GM18519 (cell line): ENCODE measurements at regions not wholly inside any gene's neighbourhood (a gene's known extent, or its start where the extent isn't known, plus 50 kb on each side); places are given as distances from the start of the nearest gene placed in this dataset.

Experiments used
- ATAC-seq: cut with Tn5 transposase; IDR thresholded peaks from one replicate; pipeline ENCODE4 v1.9.1; 2021; ENCODE audit warnings: mild to moderate bottlenecking, moderate library complexity; ENCODE audit not compliant: unreplicated experiment, low FRiP score

DNA sequence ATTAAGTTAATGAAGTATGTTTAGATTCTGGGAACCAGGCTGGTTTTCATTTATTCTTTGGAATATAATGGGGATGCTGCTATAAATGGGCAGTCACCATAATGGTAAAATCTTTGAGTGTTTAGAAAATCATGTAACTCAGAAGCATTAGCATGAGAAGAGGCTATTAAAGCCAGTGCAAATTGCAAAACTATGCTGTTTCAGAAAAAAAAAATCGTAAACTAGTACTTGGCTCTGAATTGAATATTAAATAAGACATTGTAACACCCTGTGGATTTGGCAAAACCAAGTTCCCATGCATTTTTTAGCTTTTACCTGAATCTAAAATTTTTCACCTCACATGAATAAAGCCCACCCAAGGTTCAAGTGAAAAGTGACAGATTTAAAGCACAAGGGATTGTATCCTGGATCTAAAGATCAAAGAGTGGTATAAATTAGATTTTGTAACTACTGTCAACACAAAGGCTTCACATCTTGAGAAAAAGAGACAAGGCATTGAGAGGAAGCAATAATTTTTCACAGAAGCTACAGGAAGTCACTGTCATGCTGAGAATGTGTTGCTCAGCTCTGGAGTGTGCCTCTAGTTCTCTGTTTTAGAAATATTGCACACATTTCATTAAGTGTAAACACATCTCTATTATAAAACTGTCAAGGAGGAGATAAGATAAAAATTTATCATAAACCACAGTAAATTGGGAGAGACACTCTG, 142.2 kb downstream of the ABCA8 start:
- ATAC-seq, result no peak

DNA sequence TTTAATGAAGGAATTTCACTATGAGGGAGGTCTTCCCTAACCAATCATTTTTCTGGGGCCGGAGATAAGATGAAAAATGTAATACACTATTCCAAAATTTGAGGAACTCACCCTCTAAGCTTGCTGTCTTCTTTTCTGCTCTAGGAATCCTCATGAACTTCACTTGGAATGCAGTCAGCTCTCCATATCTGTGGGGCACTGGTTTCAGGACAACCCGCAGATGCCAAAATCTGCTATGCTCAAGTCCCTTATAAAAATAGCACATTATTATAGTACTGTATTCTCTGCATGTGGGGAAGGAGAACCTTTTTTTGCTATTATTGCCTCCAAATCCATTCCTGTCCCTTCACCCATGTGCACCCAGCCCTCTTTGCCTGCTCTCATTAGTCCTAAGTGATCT, 146.0 kb downstream of the ABCA8 start:
- ATAC-seq, result no peak

DNA sequence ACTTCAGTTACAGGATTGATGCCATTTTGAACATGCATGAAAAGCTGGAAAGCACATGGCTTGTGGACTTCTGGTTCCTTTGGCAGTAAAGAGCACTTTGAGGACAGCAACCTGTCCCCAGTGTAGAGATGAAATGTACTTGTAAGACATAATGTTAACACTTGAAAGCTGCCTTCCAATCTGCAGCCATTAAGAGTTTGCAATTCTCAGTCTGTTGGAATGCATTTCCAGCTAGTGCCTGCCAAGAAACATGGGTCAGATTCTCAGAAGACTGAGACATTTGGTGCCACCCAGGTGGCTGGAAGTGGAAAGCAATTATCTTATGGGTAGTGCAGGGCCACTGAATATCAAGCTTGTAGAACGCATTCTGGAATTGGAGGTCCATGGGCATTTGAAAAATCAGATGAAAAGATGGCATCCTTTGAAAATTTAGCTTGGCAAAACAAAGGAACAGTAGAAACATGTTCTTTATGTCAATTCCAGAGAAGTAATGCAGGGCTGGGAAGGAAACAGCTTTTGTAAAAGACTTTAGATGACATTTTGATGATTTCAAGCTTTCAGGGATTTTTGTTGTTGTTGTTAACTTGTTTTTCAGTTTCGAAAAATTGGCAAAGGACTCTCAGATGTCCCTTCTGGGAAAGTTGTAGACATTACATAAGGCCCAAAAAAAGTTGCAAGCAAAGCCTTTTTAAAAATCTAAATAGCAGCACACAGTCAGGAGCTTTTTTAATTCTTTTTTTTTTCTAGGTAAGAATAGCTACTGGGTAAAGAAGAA, 147.0 kb downstream of the ABCA8 start:
- no peak for ATAC-seq

DNA sequence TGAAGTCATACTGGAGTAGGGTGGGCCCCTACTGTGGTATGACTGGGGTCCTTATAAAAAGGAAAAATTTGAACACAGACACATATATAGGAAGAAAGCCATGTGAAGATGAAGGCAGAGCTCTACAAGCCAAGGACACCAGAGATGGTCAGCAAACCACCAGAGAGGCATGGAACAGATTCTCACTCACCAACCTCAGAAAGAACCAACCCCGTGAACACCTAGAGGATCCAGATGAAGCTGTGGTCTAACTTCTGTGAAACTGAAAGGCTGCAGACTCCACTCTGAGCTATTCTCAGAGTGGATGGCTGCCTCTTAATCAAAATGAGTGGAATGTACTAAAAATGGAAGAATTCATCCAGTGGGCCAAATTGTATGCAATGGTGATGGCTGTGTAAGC, 149.6 kb downstream of the ABCA8 start:
- ATAC-seq, result no peak

DNA sequence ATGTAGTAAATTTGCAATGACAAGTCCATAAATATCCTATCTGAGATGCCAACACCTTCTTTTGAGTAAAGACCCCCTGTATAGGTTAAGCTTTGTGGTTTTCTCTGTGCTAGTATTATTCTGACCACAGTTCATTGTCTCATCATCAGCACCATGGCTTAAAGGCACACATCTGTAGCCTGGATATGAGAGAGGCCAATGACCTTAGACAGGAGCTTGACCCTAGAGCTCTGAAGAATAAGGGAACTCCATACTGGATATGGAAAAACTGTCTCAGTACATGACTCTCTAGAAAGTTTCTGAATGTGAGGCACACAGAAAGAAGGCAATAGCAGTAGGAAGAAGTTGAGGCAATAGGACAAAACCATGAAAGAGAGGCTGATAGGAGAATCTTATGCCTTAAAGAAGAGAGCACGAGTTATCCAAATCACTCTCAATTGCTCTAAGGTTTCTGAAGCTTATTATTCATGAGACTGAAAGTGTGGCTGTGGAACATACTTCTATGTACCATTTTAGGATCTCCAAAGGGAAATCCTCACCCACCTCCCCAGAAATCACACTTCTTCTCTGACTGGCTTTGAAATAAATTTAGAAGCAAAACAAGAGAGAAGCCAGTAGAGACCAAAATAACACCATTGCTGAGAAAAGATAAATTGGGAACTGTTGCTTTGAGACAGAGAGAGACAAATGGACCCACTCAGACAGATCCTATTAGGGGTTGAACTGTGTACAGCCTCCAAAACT, 150.2 kb downstream of the ABCA8 start:
- no peak for ATAC-seq

DNA sequence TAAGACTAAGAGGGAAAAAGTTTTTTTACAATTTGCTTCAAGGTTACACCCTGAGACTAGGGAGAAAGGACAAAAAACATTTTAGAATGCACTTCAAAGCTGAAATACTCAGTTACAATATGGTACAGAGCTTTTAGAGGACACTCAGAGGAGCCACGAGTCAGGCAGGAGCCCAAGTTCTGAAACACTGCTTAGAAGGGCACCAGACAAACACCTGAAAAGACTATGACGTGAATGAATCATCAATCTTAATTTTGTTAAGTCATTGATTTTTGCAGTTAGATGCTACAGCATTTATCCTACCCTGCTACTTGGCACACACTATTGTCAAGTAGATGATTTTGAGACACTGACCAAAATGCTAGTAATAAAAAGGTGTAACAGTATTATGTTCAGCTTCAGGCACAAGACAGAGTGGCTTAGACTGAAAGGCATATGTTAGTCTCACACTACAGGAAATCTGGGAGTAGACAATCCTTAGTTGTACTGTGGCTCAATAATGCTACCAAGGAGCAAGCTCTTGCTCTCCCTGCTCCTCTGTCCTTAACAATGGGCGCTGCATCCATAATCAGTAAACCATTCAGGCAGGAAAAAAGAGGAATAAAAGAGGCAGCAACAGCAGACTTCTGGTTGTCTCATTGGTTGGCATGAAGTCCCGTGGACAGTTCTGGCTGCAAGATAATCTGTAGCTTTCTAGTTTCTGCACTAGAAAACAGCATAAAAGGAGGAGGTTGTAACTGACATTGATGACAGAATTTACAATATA, 151.8 kb downstream of the ABCA8 start:
- no peak for ATAC-seq

DNA sequence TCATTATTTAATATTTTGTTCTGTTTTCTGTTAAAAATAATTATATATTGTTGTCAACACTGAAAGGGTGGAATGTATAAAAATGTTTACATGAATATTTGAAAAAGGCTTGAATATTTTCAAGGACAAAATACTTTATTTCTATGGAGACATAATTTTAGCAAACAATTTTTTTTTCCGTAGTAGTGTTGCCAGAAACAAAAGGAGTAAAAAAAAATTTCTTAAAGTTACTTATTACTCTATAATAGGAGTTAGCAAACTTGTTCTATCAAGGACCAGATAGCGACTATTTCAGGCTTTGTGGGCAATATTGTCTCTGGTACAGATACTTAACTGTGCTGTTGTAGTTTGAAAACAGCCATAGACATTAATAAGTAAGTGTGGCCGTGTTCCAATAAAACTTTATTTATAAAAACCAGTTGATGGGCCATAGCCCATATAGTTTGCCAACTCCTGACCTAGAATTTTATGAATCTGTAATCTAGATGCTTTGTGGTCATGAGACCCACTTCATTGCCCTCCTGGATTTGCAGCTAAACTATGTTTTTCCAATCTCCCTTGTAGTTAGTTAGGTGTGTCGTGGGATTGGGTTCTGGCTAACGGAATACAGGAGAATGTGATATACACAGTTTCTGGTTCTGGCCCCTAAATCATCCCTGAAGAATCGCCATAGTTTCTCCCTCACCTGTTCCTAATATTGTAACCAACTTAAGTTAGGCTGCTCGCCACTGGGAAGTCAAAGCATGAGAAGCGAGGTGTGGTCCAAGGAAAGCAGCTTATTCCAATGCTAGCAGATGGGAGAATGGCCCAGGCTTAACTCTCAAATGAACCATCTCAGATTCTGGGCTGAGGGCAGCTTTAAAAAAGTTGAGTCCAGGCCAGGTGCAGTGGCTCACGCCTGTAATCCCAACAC, 153.6 kb downstream of the ABCA8 start:
- ATAC-seq, result no peak

DNA sequence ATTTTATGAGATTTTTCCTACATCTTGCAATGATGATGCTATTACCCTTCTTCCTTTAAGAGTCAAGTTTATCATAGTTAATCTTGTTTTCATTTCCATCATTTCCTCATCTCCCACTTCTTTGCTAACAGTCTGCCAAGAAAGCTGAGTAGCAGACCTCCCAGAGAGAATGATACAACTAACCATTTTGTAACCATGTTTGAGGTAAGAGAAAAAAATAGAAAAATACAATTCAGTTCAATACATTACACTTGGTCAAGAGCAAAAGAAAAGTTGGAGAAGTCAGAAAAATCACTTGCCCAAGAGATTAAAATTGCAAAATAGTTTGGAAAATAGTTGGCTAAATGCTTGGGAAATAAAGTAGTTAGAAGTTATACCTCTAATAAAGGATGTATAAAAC, 154.4 kb downstream of the ABCA8 start:
- no peak for ATAC-seq

DNA sequence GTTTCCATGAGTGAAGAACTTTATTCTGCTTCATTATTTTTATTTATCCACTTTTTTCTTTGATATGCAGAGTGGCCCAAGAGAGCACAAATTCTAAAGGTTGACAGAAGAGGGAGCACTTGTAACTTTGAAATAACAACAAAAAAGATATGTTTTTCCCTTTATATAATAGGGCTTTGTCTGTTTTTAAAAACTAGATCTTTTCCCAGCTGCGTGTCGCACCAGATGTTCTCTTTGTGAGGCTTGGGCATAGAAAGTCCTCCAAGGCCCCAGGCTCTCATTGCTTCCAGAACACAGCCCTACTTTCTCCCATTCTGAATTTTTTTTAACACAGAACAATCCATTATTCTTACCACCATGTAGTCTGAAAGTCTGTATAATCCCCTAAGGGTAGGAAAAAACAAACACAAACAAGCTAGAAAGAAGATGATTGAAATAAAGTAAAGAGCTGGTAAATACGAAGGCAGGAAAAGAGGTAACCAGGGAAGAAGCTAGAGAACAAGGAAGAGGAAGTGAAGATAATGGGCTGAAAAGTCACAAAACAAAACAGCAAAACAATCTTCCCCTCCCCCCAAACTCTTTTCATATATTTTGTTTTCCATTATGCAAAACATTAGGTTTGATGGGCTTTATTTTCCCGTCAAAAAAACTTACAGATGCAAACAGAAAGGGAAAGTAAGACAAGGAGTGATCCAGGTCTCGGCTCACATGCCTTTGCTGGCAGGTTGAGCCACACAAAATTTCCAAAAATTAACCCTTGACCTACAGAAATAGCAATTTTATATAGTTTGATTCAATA, 160.4 kb downstream of the ABCA8 start:
- ATAC-seq, result no peak

DNA sequence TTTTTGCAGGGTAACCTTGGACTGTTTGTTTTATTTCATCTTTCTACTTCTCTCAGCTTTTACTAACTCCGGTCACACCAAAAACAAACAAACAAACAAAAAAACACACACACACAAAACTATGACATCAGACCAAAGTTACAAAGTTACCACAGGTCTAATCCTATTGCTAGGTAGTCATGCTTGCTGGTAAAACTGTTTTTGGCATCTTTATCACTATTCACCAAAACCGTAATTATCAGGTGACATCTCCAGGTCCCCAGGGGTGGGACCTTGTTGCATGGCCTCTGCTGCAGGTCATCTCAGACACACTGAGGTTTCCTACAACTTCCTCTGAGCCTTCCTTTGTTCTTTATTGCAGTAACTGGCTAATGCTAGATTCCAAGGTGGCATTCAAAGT, 162.3 kb downstream of the ABCA8 start:
- no peak for ATAC-seq

DNA sequence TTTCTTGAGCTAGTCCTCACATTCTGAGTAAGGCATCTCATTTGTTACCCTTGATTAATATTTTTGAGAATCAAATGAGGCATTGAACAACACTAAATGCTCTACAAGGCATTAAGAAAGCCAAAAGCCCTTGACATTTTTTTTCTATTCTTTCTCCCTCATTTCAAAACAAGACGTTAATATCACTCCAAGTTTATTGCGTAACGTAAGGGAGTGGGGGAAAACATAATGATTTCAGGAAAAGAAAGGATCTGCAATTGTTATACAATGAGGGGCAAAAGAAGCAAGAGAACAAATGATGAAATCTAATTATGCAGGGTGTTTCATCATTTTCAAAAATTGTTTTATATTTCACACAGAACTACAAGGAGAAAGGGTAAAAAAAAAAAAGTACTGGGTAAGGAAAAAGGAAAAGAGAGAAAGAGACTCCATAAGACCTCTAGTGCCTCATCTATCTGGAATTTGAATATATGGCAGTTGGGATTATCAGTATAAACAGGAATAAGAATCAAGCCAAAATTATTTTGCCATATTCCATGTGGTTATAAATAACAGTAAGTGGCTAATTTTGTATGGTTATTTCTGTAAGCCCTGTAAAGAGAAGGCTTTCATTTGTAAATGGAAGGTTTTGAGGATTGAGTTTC, 163.0 kb downstream of the ABCA8 start:
- ATAC-seq, result no peak

DNA sequence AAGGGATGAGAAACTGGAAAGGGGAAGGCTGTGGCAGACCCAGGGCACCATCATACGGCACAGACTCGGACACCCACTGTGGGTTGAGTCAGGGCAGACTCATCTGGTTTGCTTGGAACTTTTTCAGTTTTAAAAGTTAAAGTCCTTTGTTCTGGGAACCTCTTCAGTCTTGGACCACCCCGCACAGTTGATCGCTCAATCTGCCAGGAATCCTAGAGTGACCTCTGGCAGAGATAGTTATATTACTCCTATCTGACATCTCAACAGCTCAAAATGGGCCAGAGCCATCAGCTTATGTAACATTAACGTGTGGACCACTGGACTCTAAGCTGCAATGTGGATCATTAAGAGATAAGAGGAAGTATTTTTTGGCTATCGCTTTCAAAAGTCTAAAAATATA, 164.3 kb downstream of the ABCA8 start:
- no peak for ATAC-seq

DNA sequence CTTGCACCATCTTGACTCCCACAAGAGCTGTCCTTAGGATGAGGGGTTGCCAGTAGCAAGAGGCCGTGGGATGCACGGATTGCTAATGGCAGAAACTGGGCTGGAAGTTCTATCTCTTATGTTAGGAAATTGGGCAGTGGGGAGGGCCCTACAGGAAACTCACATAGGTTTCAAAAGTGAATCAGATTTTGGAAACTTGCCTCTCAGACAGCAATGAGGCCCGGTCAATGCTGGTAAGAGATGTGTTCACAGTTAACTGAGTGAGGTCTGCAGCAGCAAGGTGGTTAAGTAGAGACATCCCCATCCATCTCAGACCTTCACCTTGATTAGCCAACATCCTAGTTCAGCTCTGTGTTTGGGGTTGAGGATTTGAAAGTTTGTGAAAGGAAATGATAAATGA, 164.7 kb downstream of the ABCA8 start:
- no peak for ATAC-seq

DNA sequence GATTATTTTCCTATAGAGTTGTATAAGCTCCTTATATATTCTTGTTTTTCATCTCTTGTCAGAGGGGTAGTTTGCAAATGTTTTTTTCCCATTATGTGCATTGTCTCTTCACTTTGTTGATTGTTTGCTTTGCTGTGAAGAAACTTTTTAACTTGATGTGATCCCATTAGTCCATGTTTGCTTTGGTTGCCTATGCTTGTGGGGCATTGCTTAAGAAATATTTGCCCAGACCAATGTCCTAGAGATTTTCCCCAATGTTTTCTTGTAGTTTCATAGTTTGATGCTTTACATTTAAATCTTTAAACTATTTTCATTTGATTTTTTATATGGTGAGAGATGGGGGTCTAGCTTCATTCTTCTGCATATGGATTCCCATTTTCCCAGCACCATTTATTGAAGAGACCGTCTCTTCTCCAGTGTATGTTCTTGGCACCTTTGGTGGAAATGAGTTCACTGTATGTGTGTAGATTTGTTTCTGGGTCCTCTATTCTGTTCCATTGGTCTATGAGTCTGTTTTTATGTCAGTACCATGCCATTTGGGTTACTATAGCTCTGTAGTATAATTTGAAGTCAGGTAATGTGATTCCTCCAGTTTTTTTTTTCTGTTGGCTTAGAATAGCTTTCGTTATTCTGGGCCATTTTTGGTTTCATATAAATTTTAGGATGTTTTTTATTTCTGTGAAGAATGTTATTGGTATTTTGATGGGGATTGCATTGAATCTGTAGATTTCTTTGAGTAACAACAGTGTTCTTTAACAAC, 165.8 kb downstream of the ABCA8 start:
- ATAC-seq, result no peak

DNA sequence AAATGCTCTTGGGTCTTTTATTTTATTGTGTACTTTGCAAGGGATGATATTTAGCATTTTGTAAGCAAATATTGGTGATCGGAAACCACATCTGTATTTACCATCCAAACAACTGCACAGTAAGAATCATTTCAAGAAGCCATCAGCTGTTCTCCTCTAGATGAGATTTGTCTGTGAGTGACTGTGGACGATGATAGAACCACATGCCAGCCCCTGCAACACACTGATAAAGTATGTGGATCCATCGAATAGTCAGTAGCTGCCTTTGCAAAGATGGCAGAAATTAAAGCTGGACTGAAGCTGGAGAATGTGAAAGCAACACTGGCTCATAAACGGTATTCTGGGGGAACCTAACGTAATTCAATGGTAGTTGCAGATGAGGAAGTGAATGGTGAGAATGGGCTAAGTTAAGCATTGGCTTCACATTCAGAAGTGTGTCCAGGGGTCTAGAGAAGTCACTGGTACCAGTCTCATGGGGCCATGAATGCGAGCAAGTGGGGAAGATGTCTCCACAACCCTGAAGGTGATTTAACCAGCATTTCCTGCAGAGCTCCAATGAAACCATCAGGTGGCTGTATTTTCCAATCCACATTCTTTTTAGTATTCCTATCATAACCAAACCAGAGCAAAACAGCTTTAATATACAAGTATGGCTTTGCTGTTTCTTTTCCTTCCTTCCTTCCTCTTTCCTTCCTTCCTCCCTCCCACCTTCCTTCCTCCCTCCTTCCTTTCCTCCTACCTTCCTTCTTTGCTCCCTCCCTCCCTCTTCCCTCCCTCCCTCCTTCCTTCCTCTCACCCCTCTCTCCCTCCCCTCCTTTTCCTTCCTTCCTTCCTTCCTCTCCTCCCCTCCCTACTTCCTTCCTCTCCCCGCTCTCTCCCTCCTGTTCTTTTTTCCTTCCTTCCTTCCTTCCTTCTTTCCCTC, 169.4 kb downstream of the ABCA8 start:
- ATAC-seq, result no peak

DNA sequence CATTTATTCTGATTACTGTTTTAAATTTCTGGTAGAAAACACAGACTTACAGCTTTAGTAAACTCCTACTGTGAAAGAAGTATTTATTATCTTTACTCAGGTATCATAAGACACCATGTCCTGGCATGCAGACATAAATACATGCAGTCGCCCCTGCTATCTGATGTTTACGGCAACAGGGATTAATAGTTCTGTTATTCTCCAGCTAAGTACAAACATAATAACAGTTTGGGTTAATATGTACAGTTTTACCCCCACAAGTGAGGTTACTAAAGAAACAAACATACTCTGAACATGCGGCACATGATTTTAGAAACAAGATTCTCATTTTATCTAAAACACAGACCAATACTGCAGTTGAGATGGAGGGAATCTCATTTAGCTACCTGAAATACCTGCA, 170.8 kb downstream of the ABCA8 start:
- no peak for ATAC-seq

DNA sequence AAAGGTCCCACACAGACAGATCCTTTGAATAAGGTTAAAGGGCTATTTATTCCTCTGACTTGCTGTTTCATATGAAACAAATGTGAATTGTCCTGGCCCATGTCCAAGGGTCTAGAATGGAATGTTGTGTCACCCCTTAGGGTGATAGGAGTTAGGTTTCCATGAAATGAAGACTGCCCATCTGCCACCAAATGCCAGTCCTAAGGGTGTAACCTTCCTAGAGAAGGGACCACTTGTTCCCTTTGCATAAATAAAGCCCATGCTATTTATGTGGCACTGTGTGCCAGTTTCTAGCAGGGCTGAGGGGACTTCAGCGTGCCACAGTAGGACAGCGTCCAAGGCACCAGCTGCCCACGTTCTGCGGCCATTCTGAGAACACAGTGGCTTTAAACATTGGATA, 171.3 kb downstream of the ABCA8 start:
- no peak for ATAC-seq
